Karpas-422 (cell line): ENCODE measurements at regions not wholly inside any gene's neighbourhood (a gene's known extent, or its start where the extent isn't known, plus 50 kb on each side); places are given as distances from the start of the nearest gene placed in this dataset.
"Not testable (repeated sequence)": the region's sequence is repeated elsewhere in the genome, so short reads cannot be mapped to it uniquely, and the experiment has no call there.

Experiments
- DNase-seq: peaks from one replicate; pipeline ENCODE4 v3.0.0-alpha.2; 2015
- H2AFZ ChIP-seq: fragments of 200-600 bp; sonication (generic); 2 replicates; pipeline ENCODE4 v1.6.1; 2014; ENCODE audit warnings: antibody characterized with exemption, low read length, mixed read lengths
- H3K27ac ChIP-seq: fragments of 200-600 bp; sonication (generic); 2 replicates; pipeline ENCODE4 v1.5.1; 2014; ENCODE audit warnings: mild to moderate bottlenecking, low read length, moderate library complexity
- H3K27me3 ChIP-seq: fragments of 200-600 bp; sonication (generic); 2 replicates; pipeline ENCODE4 v1.6.1; 2014; ENCODE audit warnings: low read length, mixed read lengths
- H3K36me3 ChIP-seq: fragments of 200-600 bp; sonication (generic); 2 replicates; pipeline ENCODE4 v1.6.1; 2014; ENCODE audit warnings: low read length, mixed read lengths; ENCODE audit not compliant: insufficient read depth
- H3K4me1 ChIP-seq: fragments of 200-600 bp; sonication (generic); 2 replicates; pipeline ENCODE4 v1.6.1; 2014; ENCODE audit warnings: mild to moderate bottlenecking, low read length, mixed read lengths
- H3K4me2 ChIP-seq: fragments of 200-600 bp; sonication (generic); 2 replicates; pipeline ENCODE4 v1.6.1; 2014; ENCODE audit warnings: low read length, low read depth, mild to moderate bottlenecking; ENCODE audit not compliant: poor library complexity, severe bottlenecking
- H3K4me3 ChIP-seq: fragments of 200-600 bp; sonication (generic); 2 replicates; pipeline ENCODE4 v1.5.1; 2014; ENCODE audit warnings: mild to moderate bottlenecking, antibody characterized with exemption, low read length, mixed read lengths
- H3K79me2 ChIP-seq: fragments of 200-600 bp; sonication (generic); 2 replicates; pipeline ENCODE4 v1.6.1; 2014; ENCODE audit warnings: mild to moderate bottlenecking, low read length, mixed read lengths
- H3K9ac ChIP-seq: fragments of 200-600 bp; sonication (generic); 2 replicates; pipeline ENCODE4 v1.6.0; 2014; ENCODE audit warnings: low read length
- H3K9me2 ChIP-seq: fragments of 200-600 bp; sonication (generic), shearing (Covaris generic); replicated peaks from 2 replicates; pipeline ENCODE4 v1.6.0; 2014; ENCODE audit warnings: mild to moderate bottlenecking, low read length, moderate library complexity; ENCODE audit not compliant: insufficient read depth
- H3K9me3 ChIP-seq: fragments of 300-700, 200-600 bp; sonication (generic); 2 replicates; pipeline ENCODE4 v1.6.1; 2014; ENCODE audit warnings: low read length, mixed read lengths
- H4K20me1 ChIP-seq: fragments of 200-600 bp; sonication (generic); 2 replicates; pipeline ENCODE4 v1.6.1; 2014; ENCODE audit warnings: mild to moderate bottlenecking, antibody characterized with exemption, low read length, low read depth; ENCODE audit not compliant: insufficient read depth

GRCh38 chr14:106802413-106803364 is 1276.3 kb downstream of the TMEM121 start:
- H3K79me2 ChIP-seq, result no peaks in the 10 kb centered on the region
- H3K4me1 ChIP-seq, result no peaks in the 10 kb centered on the region
- DNase-seq, result peak; percentile 62
- no peak overlapping the region for H3K4me3 ChIP-seq
- H3K9ac ChIP-seq, result no peak overlapping the region
- no peaks in the 10 kb centered on the region for H4K20me1 ChIP-seq
- H3K27me3 ChIP-seq, result no peaks in the 10 kb centered on the region
- no peak overlapping the region for H3K4me2 ChIP-seq
- H3K9me3 ChIP-seq, result no peaks in the 10 kb centered on the region
- no peak overlapping the region for H2AFZ ChIP-seq
- H3K27ac ChIP-seq, result no peak overlapping the region
- H3K36me3 ChIP-seq, result no peaks in the 10 kb centered on the region
- no peaks in the 10 kb centered on the region for H3K9me2 ChIP-seq

GRCh38 chr14:106803379-106803778 is 1277.0 kb downstream of the TMEM121 start:
- H3K4me2 ChIP-seq, result no peak overlapping the region
- H3K9ac ChIP-seq, result no peak overlapping the region
- no peaks in the 10 kb centered on the region for H3K9me3 ChIP-seq
- H3K36me3 ChIP-seq, result no peaks in the 10 kb centered on the region
- DNase-seq, result no peak
- no peaks in the 10 kb centered on the region for H3K27me3 ChIP-seq
- H3K27ac ChIP-seq, result no peak overlapping the region
- H3K9me2 ChIP-seq, result no peaks in the 10 kb centered on the region
- no peaks in the 10 kb centered on the region for H4K20me1 ChIP-seq
- H3K4me3 ChIP-seq, result no peak overlapping the region
- H2AFZ ChIP-seq, result no peak overlapping the region
- H3K4me1 ChIP-seq, result no peaks in the 10 kb centered on the region
- H3K79me2 ChIP-seq, result no peaks in the 10 kb centered on the region

GRCh38 chr14:106807493-106807892 is 1281.1 kb downstream of the TMEM121 start:
- Histone ChIP-seq H4K20me1 (no peaks in the 10 kb centered on the region), H3K9me2 (no peaks in the 10 kb centered on the region), H3K4me3 (no peak overlapping the region), H2AFZ (no peak overlapping the region), H3K27ac (no peak overlapping the region), H3K9ac (no peak overlapping the region), H3K79me2 (no peaks in the 10 kb centered on the region), H3K27me3 (no peaks in the 10 kb centered on the region), H3K4me1 (no peaks in the 10 kb centered on the region), H3K36me3 (no peaks in the 10 kb centered on the region), H3K4me2 (no peak overlapping the region), H3K9me3 (no peaks in the 10 kb centered on the region)
- DNase-seq, result no peak

GRCh38 chr14:106808458-106808857 is 1282.1 kb downstream of the TMEM121 start:
- Histone ChIP-seq H3K9ac (no peak overlapping the region), H3K9me2 (no peaks in the 10 kb centered on the region), H3K27me3 (no peaks in the 10 kb centered on the region), H3K27ac (no peak overlapping the region), H3K4me3 (no peak overlapping the region), H3K4me2 (no peak overlapping the region), H3K4me1 (no peaks in the 10 kb centered on the region), H3K9me3 (no peaks in the 10 kb centered on the region), H4K20me1 (no peaks in the 10 kb centered on the region), H3K36me3 (no peaks in the 10 kb centered on the region), H2AFZ (no peak overlapping the region), H3K79me2 (no peaks in the 10 kb centered on the region)
- DNase-seq, result no peak

- Histone ChIP-seq H3K4me2 (no peak overlapping the region), H3K27me3 (no peaks in the 10 kb centered on the region), H4K20me1 (no peaks in the 10 kb centered on the region), H3K9ac (no peak overlapping the region), H3K79me2 (no peaks in the 10 kb centered on the region), H3K4me3 (no peak overlapping the region), H3K9me2 (no peaks in the 10 kb centered on the region), H3K4me1 (no peaks in the 10 kb centered on the region), H3K9me3 (no peaks in the 10 kb centered on the region), H3K36me3 (no peaks in the 10 kb centered on the region), H2AFZ (no peak overlapping the region), H3K27ac (no peak overlapping the region)
- no peak for DNase-seq
These were observed 1282.5 kb downstream of the TMEM121 start for GRCh38 chr14:106808907-106809306.

- Histone ChIP-seq H3K4me1 (no peaks in the 10 kb centered on the region), H3K27ac (no peak overlapping the region), H3K4me3 (no peak overlapping the region), H3K4me2 (no peak overlapping the region), H3K36me3 (no peaks in the 10 kb centered on the region), H3K27me3 (no peaks in the 10 kb centered on the region), H3K9me2 (no peaks in the 10 kb centered on the region), H3K79me2 (no peaks in the 10 kb centered on the region), H4K20me1 (no peaks in the 10 kb centered on the region), H3K9ac (no peak overlapping the region), H3K9me3 (no peaks in the 10 kb centered on the region), H2AFZ (no peak overlapping the region)
- no peak for DNase-seq
These were observed 1283.2 kb downstream of the TMEM121 start for GRCh38 chr14:106809615-106810014.

GRCh38 chr14:106810168-106810567 is 1283.8 kb downstream of the TMEM121 start:
- peak; percentile 49 for DNase-seq

GRCh38 chr14:106811162-106811561 is 1284.8 kb downstream of the TMEM121 start:
- Histone ChIP-seq H3K9me3 (no peaks in the 10 kb centered on the region), H3K79me2 (no peaks in the 10 kb centered on the region), H3K4me2 (no peak overlapping the region), H4K20me1 (no peaks in the 10 kb centered on the region), H2AFZ (no peak overlapping the region), H3K4me1 (no peaks in the 10 kb centered on the region), H3K4me3 (no peak overlapping the region), H3K36me3 (no peaks in the 10 kb centered on the region), H3K9ac (no peak overlapping the region), H3K27me3 (no peaks in the 10 kb centered on the region), H3K27ac (no peak overlapping the region), H3K9me2 (no peaks in the 10 kb centered on the region)
- DNase-seq, result no peak

More at GRCh38 chr14:106810168-106810567, 1283.8 kb downstream of the TMEM121 start:
- H3K27ac ChIP-seq, H3K4me3 ChIP-seq, H3K27me3 ChIP-seq, H3K9ac ChIP-seq, H3K9me3 ChIP-seq, H3K4me2 ChIP-seq, H3K36me3 ChIP-seq, H3K9me2 ChIP-seq, H2AFZ ChIP-seq, H3K79me2 ChIP-seq, H3K4me1 ChIP-seq, H4K20me1 ChIP-seq: not testable (repeated sequence)
